ENCODE measurements at regions not wholly inside any gene's neighbourhood (a gene's known extent, or its start where the extent isn't known, plus 50 kb on each side); places are given as distances from the start of the nearest gene placed in this dataset.

DNA sequence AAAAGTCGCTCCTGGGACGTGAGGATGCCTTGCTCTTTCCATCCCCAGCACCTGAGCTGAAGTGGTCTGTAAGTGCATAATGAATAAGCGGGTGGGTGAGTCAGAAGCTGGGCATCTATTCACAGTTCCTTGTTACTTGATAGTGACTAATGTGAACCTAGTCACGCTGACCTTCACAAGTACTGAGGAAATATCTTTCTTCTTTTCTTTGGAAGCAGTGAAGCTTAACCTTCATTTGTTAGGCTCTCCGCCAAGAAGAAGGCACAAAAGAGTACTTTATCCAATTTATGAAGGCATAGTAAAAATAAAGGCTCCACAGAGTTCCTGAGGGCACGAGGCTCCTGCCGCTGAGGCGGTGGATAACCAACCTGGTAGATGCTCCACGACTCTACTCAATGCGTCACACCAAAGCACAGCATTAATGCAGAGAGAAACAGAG is 475.7 kb upstream of the SLIT2 start (continued):
- TF ChIP-seq ZSCAN29 (CRISPR knock-in tag; conservative IDR thresholded peaks at IDR 0.05) (no peak), ZFY (CRISPR knock-in tag; IDR thresholded peaks at IDR 0.05) (no peak), FOXK1 (CRISPR knock-in tag; IDR thresholded peaks at IDR 0.05; ENCODE audit: borderline replicate concordance, low read depth) (no peak), MAF1 (CRISPR knock-in tag; IDR thresholded peaks at IDR 0.05; ENCODE audit: borderline replicate concordance) (no peak), MTF1 (CRISPR knock-in tag; IDR thresholded peaks at IDR 0.05) (no peak), ZNF768 (CRISPR knock-in tag; IDR thresholded peaks at IDR 0.05) (no peak), PPARG (CRISPR knock-in tag; conservative IDR thresholded peaks at IDR 0.05) (no peak), PRMT3 (CRISPR knock-in tag; IDR thresholded peaks at IDR 0.05; ENCODE audit: borderline replicate concordance, low read depth) (no peak)
- TF ChIP-seq, protein P1, sequence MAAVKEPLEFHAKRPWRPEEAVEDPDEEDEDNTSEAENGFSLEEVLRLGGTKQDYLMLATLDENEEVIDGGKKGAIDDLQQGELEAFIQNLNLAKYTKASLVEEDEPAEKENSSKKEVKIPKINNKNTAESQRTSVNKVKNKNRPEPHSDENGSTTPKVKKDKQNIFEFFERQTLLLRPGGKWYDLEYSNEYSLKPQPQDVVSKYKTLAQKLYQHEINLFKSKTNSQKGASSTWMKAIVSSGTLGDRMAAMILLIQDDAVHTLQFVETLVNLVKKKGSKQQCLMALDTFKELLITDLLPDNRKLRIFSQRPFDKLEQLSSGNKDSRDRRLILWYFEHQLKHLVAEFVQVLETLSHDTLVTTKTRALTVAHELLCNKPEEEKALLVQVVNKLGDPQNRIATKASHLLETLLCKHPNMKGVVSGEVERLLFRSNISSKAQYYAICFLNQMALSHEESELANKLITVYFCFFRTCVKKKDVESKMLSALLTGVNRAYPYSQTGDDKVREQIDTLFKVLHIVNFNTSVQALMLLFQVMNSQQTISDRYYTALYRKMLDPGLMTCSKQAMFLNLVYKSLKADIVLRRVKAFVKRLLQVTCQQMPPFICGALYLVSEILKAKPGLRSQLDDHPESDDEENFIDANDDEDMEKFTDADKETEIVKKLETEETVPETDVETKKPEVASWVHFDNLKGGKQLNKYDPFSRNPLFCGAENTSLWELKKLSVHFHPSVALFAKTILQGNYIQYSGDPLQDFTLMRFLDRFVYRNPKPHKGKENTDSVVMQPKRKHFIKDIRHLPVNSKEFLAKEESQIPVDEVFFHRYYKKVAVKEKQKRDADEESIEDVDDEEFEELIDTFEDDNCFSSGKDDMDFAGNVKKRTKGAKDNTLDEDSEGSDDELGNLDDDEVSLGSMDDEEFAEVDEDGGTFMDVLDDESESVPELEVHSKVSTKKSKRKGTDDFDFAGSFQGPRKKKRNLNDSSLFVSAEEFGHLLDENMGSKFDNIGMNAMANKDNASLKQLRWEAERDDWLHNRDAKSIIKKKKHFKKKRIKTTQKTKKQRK (IDR thresholded peaks at IDR 0.05; ENCODE audit: low read length): no peak

DNA sequence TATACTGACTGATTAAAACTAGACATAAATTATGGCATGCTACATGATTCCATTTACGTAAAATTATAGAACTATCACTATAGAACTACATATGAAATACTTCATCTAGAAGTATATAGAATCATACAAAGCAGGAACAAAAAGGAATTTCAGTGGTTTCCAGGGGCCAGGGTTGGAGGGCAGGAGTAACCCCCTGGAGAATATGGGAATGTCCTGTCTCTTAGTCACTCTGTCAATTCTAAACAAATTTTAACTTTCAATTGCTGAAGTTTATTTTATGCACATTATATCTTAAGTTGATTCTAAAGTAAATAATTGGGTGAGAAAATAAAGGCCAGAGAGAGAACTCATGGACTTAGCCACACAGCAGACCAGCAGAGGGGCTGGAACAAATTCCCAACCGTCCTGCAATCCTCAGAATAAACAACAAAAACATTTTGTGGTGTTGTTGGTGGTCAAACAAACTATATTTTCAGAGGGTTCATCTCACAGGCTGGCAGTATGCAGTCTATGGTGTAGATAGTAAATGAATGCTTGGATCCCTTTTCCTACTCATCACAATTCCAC is 476.9 kb upstream of the SLIT2 start:
- Histone ChIP-seq H3K9ac (ENCODE audit: insufficient read depth, low read depth, low read length) (no peak overlapping the region), H3K79me2 (ENCODE audit: insufficient read depth, low read length) (no peaks in the 10 kb centered on the region), H3K4me1 (ENCODE audit: insufficient read depth, low read length) (no peaks in the 10 kb centered on the region), H2AFZ (ENCODE audit: low read length) (no peak overlapping the region), H3K27me3 (ENCODE audit: control insufficient read depth in 1 of 2, insufficient read depth in 2 of 2, low read length in 2 of 2) (no peaks in the 10 kb centered on the region), H4K20me1 (ENCODE audit: insufficient read depth, low read length) (no peaks in the 10 kb centered on the region), H3K4me3 (replicated peaks in 1 of 3; ENCODE audit: insufficient read depth in 1 of 3, low read depth in 2 of 3, low read length in 3 of 3) (no peak overlapping the region), H3K36me3 (replicated peaks in 1 of 2; ENCODE audit: control insufficient read depth in 1 of 2, insufficient read depth in 2 of 2, low read length in 2 of 2) (no peaks in the 10 kb centered on the region), H3K9me3 (ENCODE audit: low read length) (peaks cover 85% of the 10 kb centered on the region), H3K27ac (ENCODE audit: extremely low read length, insufficient read depth, low read length) (no peak overlapping the region), H3K4me2 (ENCODE audit: low read depth, low read length) (no peak overlapping the region)
- DNase-seq (ENCODE audit: low spot score) (no peak), ATAC-seq (no peak), FAIRE-seq (no peak)
- ChIA-PET POLR2A (no interaction called here), CTCF (ENCODE audit: low intra/inter-chr PET ratio, low total read pairs) (no interaction called here)
- intact Hi-C loops (cut with micrococcal nuclease; ENCODE audit: unreplicated experiment) (no loop called here), in situ Hi-C loops (cut with HindIII; ENCODE audit: extremely low pct_ligation_motif_present, low pct_unique_long_range_greater_than_20kb) (no loop called here)
- WGBS (ENCODE audit: low lambda C conversion rate): 6% methylated on average over 2 of the region's 2 CpGs
- no TSS peak for BruUV-seq (replicated peaks)
- TF ChIP-seq HIVEP1 (CRISPR knock-in tag; IDR thresholded peaks at IDR 0.05): no peak
- no peak for TF ChIP-seq CHCHD3 (CRISPR knock-in tag; IDR thresholded peaks at IDR 0.05)
- no peak for TF ChIP-seq ZNF883 (CRISPR knock-in tag; IDR thresholded peaks at IDR 0.05; ENCODE audit: not compliant biosample characterization)
- no peak for TF ChIP-seq ZNF530 (CRISPR knock-in tag; IDR thresholded peaks at IDR 0.05; ENCODE audit: low read depth)
- no peak for TF ChIP-seq FOXM1 (CRISPR knock-in tag; IDR thresholded peaks at IDR 0.05)
- no peak for TF ChIP-seq NFE2L1 (CRISPR knock-in tag; IDR thresholded peaks at IDR 0.05; ENCODE audit: borderline replicate concordance)
- no peak for TF ChIP-seq TOPORS (CRISPR knock-in tag; IDR thresholded peaks at IDR 0.05)
- TF ChIP-seq, protein P2, sequence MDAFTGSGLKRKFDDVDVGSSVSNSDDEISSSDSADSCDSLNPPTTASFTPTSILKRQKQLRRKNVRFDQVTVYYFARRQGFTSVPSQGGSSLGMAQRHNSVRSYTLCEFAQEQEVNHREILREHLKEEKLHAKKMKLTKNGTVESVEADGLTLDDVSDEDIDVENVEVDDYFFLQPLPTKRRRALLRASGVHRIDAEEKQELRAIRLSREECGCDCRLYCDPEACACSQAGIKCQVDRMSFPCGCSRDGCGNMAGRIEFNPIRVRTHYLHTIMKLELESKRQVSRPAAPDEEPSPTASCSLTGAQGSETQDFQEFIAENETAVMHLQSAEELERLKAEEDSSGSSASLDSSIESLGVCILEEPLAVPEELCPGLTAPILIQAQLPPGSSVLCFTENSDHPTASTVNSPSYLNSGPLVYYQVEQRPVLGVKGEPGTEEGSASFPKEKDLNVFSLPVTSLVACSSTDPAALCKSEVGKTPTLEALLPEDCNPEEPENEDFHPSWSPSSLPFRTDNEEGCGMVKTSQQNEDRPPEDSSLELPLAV (CRISPR knock-in tag; conservative IDR thresholded peaks at IDR 0.05; ENCODE audit: low read depth): no peak
- TF ChIP-seq, protein P3, sequence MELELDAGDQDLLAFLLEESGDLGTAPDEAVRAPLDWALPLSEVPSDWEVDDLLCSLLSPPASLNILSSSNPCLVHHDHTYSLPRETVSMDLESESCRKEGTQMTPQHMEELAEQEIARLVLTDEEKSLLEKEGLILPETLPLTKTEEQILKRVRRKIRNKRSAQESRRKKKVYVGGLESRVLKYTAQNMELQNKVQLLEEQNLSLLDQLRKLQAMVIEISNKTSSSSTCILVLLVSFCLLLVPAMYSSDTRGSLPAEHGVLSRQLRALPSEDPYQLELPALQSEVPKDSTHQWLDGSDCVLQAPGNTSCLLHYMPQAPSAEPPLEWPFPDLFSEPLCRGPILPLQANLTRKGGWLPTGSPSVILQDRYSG (CRISPR knock-in tag; IDR thresholded peaks at IDR 0.05): no peak
- TF ChIP-seq CREB1 (IDR thresholded peaks at IDR 0.05): no peak
- TF ChIP-seq CREB1 (CRISPR knock-in tag; IDR thresholded peaks at IDR 0.05): no peak
- no peak for TF ChIP-seq ZNF225 (CRISPR knock-in tag; IDR thresholded peaks at IDR 0.05)

All from HepG2 (cell line).